T47D (cell line): ENCODE measurements at regions not wholly inside any gene's neighbourhood (a gene's known extent, or its start where the extent isn't known, plus 50 kb on each side); places are given as distances from the start of the nearest gene placed in this dataset.
"Not testable (repeated sequence)": the region's sequence is repeated elsewhere in the genome, so short reads cannot be mapped to it uniquely, and the experiment has no call there.

Experiments
- DNase-seq, 2 experiments: peaks; one replicate each; pipeline versions ENCODE4 v3.0.0 to v3.0.0-alpha.2; 2011 to 2012; ENCODE audit warnings: low read depth in 1 of 2, low spot score in 1 of 2
- JUND ChIP-seq: IDR thresholded peaks from 2 replicates; pipeline ENCODE4 v1.6.1; 2012; ENCODE audit warnings: low read depth
- in situ Hi-C: cut with HindIII; loops from 2 replicates; pipeline ENCODE4 v1.10.0; 2016; ENCODE audit warnings: low sequenced_read_pairs, low pct_unique_long_range_greater_than_20kb

DNA sequence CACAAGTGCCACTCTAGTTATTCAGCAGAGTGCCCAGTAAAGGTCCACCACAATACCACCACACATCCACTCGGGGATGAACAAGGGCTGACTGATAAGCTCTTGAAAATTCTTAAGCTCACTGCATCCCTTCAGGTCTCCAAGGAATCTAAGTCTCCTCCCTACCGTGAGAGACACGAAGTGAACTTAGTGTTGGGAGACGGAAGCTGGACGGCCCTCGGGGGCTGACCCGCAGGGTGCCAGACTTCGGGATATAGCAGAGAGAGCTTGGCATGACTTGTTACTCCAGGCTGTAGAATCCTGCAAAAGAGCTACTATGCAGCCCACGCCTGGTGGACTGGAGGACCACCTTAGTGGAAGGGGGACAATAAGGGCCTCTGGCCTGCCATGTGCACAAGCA, 75.1 kb downstream of the LYZL1 start:
- DNase-seq, in situ Hi-C loops: not testable (repeated sequence)

DNA sequence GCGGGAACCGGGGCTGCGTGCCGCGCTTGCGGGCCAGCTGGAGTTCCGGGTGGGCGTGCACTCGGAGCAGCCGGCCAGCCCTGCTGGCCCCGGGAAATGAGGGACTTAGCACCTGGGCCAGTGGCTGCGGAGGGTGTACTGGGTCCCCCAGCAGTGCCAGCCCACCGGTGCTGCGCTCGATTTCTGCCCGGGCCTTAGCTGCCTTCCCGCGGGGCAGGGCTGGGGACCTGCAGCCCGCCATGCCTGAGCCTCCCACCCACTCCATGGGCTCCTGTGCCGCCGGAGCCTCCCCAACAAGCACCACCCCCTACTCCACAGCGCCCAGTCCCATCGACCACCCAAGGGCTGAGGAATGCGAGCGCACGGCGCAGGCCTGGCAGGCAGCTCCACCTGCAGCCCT, 77.3 kb downstream of the LYZL1 start:
- DNase-seq, in situ Hi-C loops: not testable (repeated sequence)

DNA sequence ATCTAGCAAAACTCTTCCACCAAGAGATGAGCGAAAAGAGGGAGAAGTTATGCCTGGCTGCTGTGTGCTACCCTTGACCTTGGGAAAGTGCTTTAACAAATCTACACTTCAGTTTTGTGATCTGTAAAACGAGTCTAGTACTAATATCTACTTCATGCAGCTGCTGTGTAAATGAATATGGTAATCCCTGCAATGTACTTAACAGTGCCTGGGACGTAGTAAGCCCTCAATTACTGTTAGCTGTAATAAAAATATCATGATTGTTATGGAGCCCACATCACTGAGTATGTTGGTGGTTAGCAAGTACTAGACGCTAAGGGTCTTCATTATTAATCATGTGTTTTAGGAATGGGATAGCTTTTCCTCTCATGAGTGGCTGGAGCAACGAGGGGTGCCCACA, 80.5 kb downstream of the LYZL1 start:
- DNase-seq, result no peak
- TF ChIP-seq JUND, result no peak
- in situ Hi-C loops, result no loop called here

GRCh38 chr10:29370097-29371092, 81.5 kb downstream of the LYZL1 start:
- peak in 1 of 2 experiments; percentile 31 for DNase-seq
- TF ChIP-seq JUND, result no peak
- in situ Hi-C loops, result no loop called here

GRCh38 chr10:29372920-29373319, 84.0 kb downstream of the LYZL1 start:
- no peak for TF ChIP-seq JUND
- in situ Hi-C loops, result no loop called here
- DNase-seq, result no peak

GRCh38 chr10:29374162-29374561, 85.3 kb downstream of the LYZL1 start:
- no peak for DNase-seq
- TF ChIP-seq JUND, result no peak
- in situ Hi-C loops, result no loop called here

DNA sequence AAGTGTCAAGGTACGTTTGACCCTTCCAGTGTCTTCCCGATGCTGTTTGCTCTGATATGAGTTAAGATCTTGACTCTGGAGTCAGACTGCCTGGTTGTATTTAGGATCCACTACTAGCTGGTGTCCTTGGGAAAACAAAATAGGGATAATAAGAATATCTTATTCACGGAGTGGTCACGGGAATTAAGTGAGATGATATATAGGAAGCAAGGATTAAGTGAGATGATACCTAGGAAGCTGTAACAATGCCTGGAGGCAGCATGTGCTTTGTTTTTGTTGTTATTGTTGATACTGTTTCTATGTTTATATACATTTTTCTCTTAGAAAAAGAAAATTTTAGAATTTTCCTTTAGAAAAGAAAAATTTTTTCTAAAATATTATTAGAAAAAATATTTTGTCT, 87.0 kb downstream of the LYZL1 start:
- no peak for DNase-seq
- TF ChIP-seq JUND, result no peak
- in situ Hi-C loops, result no loop called here

GRCh38 chr10:29377333-29377961, 88.6 kb downstream of the LYZL1 start:
- in situ Hi-C loops, result no loop called here
- no peak for TF ChIP-seq JUND
- DNase-seq, result peak; percentile 22 to 25

DNA sequence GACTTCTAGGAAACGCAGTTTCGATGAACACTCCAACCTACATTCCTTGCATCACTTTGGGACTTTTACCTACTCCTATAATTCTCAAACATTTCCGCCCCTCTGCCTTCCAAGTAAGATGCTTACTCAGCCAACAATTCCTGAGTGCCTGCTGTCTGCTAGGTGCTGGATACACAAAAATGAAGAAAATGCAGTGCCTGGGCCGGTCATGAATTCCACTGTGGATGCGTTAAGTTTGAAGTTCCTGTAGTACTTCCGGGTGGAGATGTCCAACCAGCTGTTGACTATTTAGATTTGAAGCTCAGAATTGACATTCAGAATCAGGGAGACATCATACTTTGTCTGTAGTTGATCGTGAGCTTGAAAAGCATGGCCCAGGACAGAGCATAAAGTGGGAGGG, 89.2 kb downstream of the LYZL1 start:
- in situ Hi-C loops, result no loop called here
- DNase-seq, result no peak
- no peak for TF ChIP-seq JUND

DNA sequence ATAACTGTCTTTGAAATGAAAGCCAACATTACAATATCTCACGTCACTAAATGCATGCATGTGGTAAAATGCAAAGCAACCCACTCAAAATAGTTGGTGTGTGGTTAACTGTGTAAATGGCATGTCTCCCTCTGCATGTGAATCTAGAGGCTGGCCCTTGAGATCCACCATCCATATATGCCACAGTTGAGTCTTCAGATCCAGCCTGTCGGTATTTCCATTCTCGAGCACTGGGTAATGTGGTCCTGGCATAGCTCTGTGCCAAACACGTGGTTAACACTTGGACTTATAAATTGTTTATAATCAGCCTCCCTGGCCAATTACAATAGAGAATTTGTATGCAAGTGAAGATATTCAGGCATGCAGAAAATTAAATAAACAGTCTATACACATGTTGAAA, 90.3 kb downstream of the LYZL1 start:
- in situ Hi-C loops, result no loop called here
- no peak for DNase-seq
- no peak for TF ChIP-seq JUND

DNA sequence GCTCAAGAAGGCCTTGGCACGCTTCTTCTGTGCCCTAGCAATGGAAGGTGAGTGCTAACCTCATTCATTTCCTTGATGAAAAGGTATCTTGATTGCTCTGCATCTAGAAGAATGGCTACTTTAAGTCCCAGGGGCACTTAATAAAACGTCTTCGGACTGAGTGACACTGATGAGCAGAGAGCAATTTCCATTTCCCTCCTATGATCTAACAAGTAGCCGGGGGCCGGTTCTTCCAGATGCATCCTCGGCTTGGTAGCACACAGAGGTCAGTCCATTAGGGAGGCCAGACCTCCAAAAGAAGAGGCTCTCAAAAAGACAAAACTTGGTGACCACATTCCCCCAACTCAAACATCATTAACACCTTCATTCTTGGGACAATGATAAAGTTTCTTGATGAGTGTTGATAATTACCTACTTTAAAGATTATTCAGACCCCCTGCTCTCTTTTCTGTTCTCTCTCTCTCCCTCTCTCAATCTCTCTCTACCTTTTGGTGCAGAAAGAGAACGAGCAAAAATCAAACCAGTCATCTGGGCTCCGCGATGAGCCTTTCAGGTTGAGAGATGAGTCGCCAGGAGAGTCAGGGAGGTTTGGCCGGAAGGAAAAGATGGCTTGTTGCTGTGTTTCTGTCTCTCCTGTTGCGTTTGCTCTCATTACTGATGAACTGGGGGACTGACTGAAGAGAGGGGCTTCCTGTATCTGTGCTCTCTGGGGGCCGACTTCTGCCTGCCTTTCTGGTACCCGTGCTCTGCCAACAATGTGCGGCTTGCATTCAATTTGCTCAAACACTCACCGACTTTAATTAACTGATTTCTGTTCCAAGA, 91.1 kb downstream of the LYZL1 start:
- DNase-seq, in situ Hi-C loops: not testable (repeated sequence)

DNA sequence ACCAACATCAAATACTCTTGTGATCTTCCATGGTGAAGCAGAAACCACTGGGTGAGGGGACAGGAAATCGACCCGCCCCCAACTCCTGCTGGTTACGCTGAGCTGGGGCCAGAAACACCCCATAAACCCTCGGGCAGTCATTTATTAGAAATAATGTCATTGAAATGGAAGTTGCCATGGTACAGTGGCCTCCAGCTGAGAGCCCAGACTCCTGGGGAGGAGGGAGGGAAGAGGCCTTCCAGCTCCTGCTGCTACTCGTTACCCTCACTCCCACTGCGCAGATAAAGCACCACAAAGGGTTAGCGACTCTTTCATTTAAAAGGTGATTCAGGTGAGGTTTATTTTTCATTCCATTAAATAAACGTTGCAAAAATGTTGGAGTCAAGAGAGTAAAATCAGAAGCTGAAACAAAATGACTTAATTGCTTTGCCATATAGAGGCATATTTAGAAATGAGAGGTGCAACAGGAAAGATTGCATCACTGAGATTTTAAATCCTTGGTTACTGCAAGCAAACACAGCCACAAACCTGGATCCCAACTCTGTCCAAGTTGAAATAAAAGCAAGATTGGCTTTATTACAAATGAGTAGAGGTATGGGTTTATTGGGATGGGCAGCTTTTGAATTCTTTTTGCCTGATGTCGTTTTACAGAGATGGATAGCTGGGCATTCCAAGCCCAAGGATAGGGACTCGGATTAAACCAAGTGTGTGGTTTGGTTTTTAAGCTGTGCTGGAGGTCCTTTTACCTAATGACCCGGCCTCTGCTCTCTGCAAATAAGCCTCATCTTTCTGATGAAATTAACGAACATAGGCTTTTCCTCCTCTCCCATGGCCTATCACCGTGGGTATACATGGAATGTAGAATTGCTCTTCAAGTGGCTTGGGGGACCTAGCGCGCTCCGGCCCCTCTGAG, 92.0 kb downstream of the LYZL1 start:
- in situ Hi-C loops, DNase-seq: not testable (repeated sequence)
